Body of pancreas (tissue), 4 donors: ENCODE measurements at regions not wholly inside any gene's neighbourhood (a gene's known extent, or its start where the extent isn't known, plus 50 kb on each side); places are given as distances from the start of the nearest gene placed in this dataset.

ENCODE experiments used
- ATAC-seq: fragments of 150-250 bp; one replicate; pipeline ENCODE4 v1.9.1; 2016
- DNase-seq, 4 donors: peaks; one replicate each; pipeline ENCODE4 v3.0.0-alpha.2; 2019
- H3K27ac ChIP-seq, 4 donors: fragments of 200-600 bp; sonication (generic); 1 replicate in 3 of 4; 2 replicates in 1 of 4; pipeline versions ENCODE4 v1.5.1 to v1.6.1; 2016 to 2019; ENCODE audit warnings: mild to moderate bottlenecking in 1 of 4, mixed read lengths in 1 of 4, moderate library complexity in 1 of 4
- H3K27me3 ChIP-seq, 2 donors: fragments of 200-600 bp; sonication (generic); one replicate each; pipeline ENCODE4 v1.6.0; 2016; ENCODE audit warnings: mild to moderate bottlenecking in 1 of 2
- H3K36me3 ChIP-seq, 2 donors: fragments of 200-600 bp; sonication (generic); replicated peaks in 1 of 2; 2 replicates each; pipeline ENCODE4 v1.5.1; 2016; ENCODE audit warnings: low read depth in 2 of 2; ENCODE audit not compliant: insufficient read depth in 1 of 2
- H3K4me1 ChIP-seq: fragments of 200-600 bp; sonication (generic); one replicate; pipeline ENCODE4 v1.6.0; 2016
- H3K4me3 ChIP-seq, 2 donors: fragments of 200-600 bp; sonication (generic); 1 replicate in 1 of 2; 2 replicates in 1 of 2; pipeline ENCODE4 v1.5.1; 2016 to 2019
- H3K9me3 ChIP-seq, 3 donors: fragments of 200-600 bp; sonication (generic); 1 replicate in 2 of 3; 2 replicates in 1 of 3; pipeline ENCODE4 v1.5.1; 2016
- CTCF ChIP-seq, 7 experiments: fragments of 450-650 bp in 4 of 7; fragments of 200-600 bp in 3 of 7; sonication (generic) in 3 of 7; IDR thresholded peaks; one replicate each; pipeline ENCODE4 v1.5.1; 2016 to 2019; ENCODE audit warnings: antibody characterized with exemption in 7 of 7
- POLR2A ChIP-seq, 3 donors: fragments of 450-650 bp; IDR thresholded peaks; one replicate each; pipeline ENCODE4 v1.6.1; 2016; ENCODE audit warnings: antibody characterized with exemption in 3 of 3, mild to moderate bottlenecking in 2 of 3
- WGBS, 2 donors: methylation state at CpG; one replicate each; pipeline ENCODE4 v1.1.5; 2017; 5-methylcytosine and 5-hydroxymethylcytosine counted together
- intact Hi-C: fragments of 100-400 bp; cut with DNase I; formaldehyde crosslinking; loops from one replicate; pipeline ENCODE4 v1.15.1; 2023

GRCh38 chr1:226481133-226481532, 67.4 kb upstream of the STUM start:
- H3K4me3 ChIP-seq: no peak overlapping the region
- TF ChIP-seq POLR2A (IDR thresholded peaks at IDR 0.05): no peak
- no peak for TF ChIP-seq CTCF (IDR thresholded peaks at IDR 0.05)
- no peaks in the 10 kb centered on the region for H3K36me3 ChIP-seq
- intact Hi-C loops: no loop called here
- no peaks in the 10 kb centered on the region for H3K9me3 ChIP-seq
- WGBS, 2 donors: 50 to 58% methylated on average over 4 of the region's 4 CpGs
- ATAC-seq (no peak), DNase-seq (no peak)
- H3K4me1 ChIP-seq: no peaks in the 10 kb centered on the region
- H3K27me3 ChIP-seq: no peaks in the 10 kb centered on the region
- H3K27ac ChIP-seq: no peak overlapping the region

- DNase-seq: no peak
- H3K36me3 ChIP-seq: no peaks in the 10 kb centered on the region
- WGBS, 2 donors: 88 to 89% methylated on average over 6 of the region's 6 CpGs
- ATAC-seq: no peak
- no peak overlapping the region for H3K27ac ChIP-seq
- TF ChIP-seq CTCF (IDR thresholded peaks at IDR 0.05): no peak
- no peak for TF ChIP-seq POLR2A (IDR thresholded peaks at IDR 0.05)
- no peak overlapping the region for H3K4me3 ChIP-seq
- H3K27me3 ChIP-seq: no peaks in the 10 kb centered on the region
- no peaks in the 10 kb centered on the region for H3K4me1 ChIP-seq
- no peaks in the 10 kb centered on the region for H3K9me3 ChIP-seq
- intact Hi-C loops: no loop called here
These were observed 66.4 kb upstream of the STUM start for GRCh38 chr1:226482196-226482595.

GRCh38 chr1:226482975-226483700, 65.4 kb upstream of the STUM start:
- Histone ChIP-seq H3K27me3 (no peaks in the 10 kb centered on the region), H3K4me1 (peaks cover 2% of the 10 kb centered on the region), H3K36me3 (no peaks in the 10 kb centered on the region), H3K27ac (no peak overlapping the region), H3K9me3 (no peaks in the 10 kb centered on the region), H3K4me3 (no peak overlapping the region)
- WGBS, 2 donors: 74 to 79% methylated on average over 10 of the region's 10 CpGs
- ATAC-seq: no peak
- intact Hi-C loops: no loop called here
- DNase-seq: no peak
- TF ChIP-seq CTCF (IDR thresholded peaks at IDR 0.05): no peak
- TF ChIP-seq POLR2A (IDR thresholded peaks at IDR 0.05): no peak

- ATAC-seq: no peak
- no peak overlapping the region for H3K4me3 ChIP-seq
- H3K4me1 ChIP-seq: peaks cover 5% of the 10 kb centered on the region
- no peak for DNase-seq
- WGBS, 2 donors: 71 to 75% methylated on average over 3 to 5 of the region's 5 CpGs
- intact Hi-C loops: no loop called here
- H3K36me3 ChIP-seq: no peaks in the 10 kb centered on the region
- no peaks in the 10 kb centered on the region for H3K9me3 ChIP-seq
- TF ChIP-seq POLR2A (IDR thresholded peaks at IDR 0.05) (no peak), CTCF (IDR thresholded peaks at IDR 0.05) (no peak)
- no peaks in the 10 kb centered on the region for H3K27me3 ChIP-seq
- H3K27ac ChIP-seq: no peak overlapping the region
These were observed 63.4 kb upstream of the STUM start for GRCh38 chr1:226485192-226485591.

- H3K9me3 ChIP-seq: no peaks in the 10 kb centered on the region
- peaks cover 5% of the 10 kb centered on the region for H3K4me1 ChIP-seq
- no peak overlapping the region for H3K4me3 ChIP-seq
- DNase-seq (no peak), ATAC-seq (no peak)
- no peaks in the 10 kb centered on the region for H3K27me3 ChIP-seq
- TF ChIP-seq CTCF (IDR thresholded peaks at IDR 0.05): no peak
- TF ChIP-seq POLR2A (IDR thresholded peaks at IDR 0.05): no peak
- intact Hi-C loops: no loop called here
- H3K36me3 ChIP-seq: no peaks in the 10 kb centered on the region
- 48 to 56% methylated on average over 1 of the region's 1 CpG for WGBS, 2 donors
- no peak overlapping the region for H3K27ac ChIP-seq
These were observed 62.4 kb upstream of the STUM start for GRCh38 chr1:226486161-226486560.
